ENCODE measurements at regions not wholly inside any gene's neighbourhood (a gene's known extent, or its start where the extent isn't known, plus 50 kb on each side); places are given as distances from the start of the nearest gene placed in this dataset.
"Not testable (repeated sequence)": the region's sequence is repeated elsewhere in the genome, so short reads cannot be mapped to it uniquely, and the experiment has no call there.

DNA sequence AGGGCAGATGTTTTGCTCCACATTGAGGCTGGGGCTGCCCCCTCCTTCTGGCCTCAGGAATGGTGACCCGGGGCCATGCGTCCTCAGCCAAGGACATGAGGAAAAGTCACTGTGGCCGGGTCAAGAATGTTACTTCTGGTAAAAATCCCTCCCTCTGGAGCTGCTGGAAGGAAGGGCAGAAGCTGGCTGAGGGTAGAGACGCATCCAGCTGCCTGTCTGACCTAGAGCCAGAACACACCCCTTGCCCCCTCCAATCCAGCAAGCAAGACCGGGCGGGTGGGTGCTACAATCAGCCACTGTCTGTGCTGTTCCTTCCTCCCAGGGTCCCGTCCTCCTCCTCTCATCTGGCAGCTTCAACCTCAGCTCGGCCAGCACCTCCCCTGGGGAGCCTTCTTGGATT lies 59.0 kb downstream of the PTPRS start:
- H3K4me3 ChIP-seq (IDR thresholded peaks at IDR 0.05; ENCODE audit: insufficient read depth, low read depth, low read length): no peak overlapping the region
- no peaks in the 10 kb centered on the region for H4K20me1 ChIP-seq (ENCODE audit: insufficient read depth)
- H3K27ac ChIP-seq: no peak overlapping the region
- H3K9ac ChIP-seq: no peak overlapping the region
- TF ChIP-seq, protein P1, sequence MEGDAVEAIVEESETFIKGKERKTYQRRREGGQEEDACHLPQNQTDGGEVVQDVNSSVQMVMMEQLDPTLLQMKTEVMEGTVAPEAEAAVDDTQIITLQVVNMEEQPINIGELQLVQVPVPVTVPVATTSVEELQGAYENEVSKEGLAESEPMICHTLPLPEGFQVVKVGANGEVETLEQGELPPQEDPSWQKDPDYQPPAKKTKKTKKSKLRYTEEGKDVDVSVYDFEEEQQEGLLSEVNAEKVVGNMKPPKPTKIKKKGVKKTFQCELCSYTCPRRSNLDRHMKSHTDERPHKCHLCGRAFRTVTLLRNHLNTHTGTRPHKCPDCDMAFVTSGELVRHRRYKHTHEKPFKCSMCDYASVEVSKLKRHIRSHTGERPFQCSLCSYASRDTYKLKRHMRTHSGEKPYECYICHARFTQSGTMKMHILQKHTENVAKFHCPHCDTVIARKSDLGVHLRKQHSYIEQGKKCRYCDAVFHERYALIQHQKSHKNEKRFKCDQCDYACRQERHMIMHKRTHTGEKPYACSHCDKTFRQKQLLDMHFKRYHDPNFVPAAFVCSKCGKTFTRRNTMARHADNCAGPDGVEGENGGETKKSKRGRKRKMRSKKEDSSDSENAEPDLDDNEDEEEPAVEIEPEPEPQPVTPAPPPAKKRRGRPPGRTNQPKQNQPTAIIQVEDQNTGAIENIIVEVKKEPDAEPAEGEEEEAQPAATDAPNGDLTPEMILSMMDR (conservative IDR thresholded peaks at IDR 0.05; ENCODE audit: low read depth, low read length): no peak
- no peaks in the 10 kb centered on the region for H3K79me2 ChIP-seq (ENCODE audit: insufficient read depth, low read depth)
- H3K4me1 ChIP-seq (ENCODE audit: low read depth, poor library complexity, severe bottlenecking): no peaks in the 10 kb centered on the region
- H3K4me2 ChIP-seq: no peak overlapping the region
- peaks cover 51% of the 10 kb centered on the region for H3K27me3 ChIP-seq (ENCODE audit: insufficient read depth, low read depth)
- H2AFZ ChIP-seq (ENCODE audit: low read depth): no peak overlapping the region
- no peaks in the 10 kb centered on the region for H3K36me3 ChIP-seq (ENCODE audit: insufficient read depth)

DNA sequence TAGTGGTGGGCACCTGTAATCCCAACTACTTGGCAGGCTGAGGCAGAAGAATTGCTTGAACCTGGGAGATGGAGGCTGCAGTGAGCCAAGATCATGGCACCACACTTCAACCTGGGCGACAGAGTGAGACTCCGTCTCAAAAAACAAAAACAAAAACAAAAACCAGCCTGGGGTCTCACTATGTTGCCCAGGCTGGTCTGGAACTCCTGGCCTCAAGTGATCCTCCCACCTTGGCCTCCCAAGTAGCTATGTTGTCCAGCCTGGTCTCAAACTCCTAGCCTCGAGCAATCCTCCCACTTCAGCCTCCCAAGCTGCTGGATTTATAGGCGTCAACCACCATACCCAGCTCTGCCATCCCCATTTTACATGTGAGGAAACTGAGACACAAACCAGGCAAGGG lies 64.9 kb downstream of the PTPRS start:
- H4K20me1 ChIP-seq (ENCODE audit: insufficient read depth); H3K4me2 ChIP-seq; H3K9ac ChIP-seq; H3K4me3 ChIP-seq (IDR thresholded peaks at IDR 0.05; ENCODE audit: insufficient read depth, low read depth, low read length); H3K27ac ChIP-seq; H2AFZ ChIP-seq (ENCODE audit: low read depth); H3K36me3 ChIP-seq (ENCODE audit: insufficient read depth); H3K79me2 ChIP-seq (ENCODE audit: insufficient read depth, low read depth); H3K4me1 ChIP-seq (ENCODE audit: low read depth, poor library complexity, severe bottlenecking): not testable (repeated sequence)
- H3K27me3 ChIP-seq (ENCODE audit: insufficient read depth, low read depth): peaks cover 31% of the 10 kb centered on the region; the same call in 1 of the 2 replicates

DNA sequence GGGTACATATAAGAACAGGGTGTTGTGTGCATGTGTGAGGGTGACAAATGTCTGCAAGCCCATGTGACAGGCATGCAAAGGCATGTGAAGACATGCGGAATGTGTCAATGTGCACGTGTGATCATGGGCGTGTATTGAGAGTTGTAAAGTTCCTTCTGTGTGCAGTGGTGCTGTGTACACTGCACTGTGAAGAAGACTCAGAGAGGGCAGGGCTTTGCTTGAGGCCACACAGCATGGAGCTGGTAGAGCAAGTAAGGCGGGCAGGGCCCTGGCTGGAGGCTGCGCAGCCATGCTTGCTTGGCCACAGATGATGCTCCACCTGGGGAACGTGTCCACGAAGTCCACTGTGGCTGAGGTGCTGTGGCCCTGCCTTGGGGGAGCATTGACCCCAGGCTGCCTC lies 66.8 kb downstream of the PTPRS start:
- TF ChIP-seq, protein P1 (conservative IDR thresholded peaks at IDR 0.05; ENCODE audit: low read depth, low read length): no peak
- H3K4me3 ChIP-seq (IDR thresholded peaks at IDR 0.05; ENCODE audit: insufficient read depth, low read depth, low read length): no peak overlapping the region
- H3K4me1 ChIP-seq (ENCODE audit: low read depth, poor library complexity, severe bottlenecking): no peaks in the 10 kb centered on the region
- no peak overlapping the region for H3K27ac ChIP-seq
- no peak overlapping the region for H3K4me2 ChIP-seq
- H3K36me3 ChIP-seq (ENCODE audit: insufficient read depth): no peaks in the 10 kb centered on the region
- no peaks in the 10 kb centered on the region for H4K20me1 ChIP-seq (ENCODE audit: insufficient read depth)
- H3K9ac ChIP-seq: no peak overlapping the region
- H3K27me3 ChIP-seq (ENCODE audit: insufficient read depth, low read depth): peaks cover 24% of the 10 kb centered on the region; the same call in 1 of the 2 replicates
- H2AFZ ChIP-seq (ENCODE audit: low read depth): no peak overlapping the region
- no peaks in the 10 kb centered on the region for H3K79me2 ChIP-seq (ENCODE audit: insufficient read depth, low read depth)

DNA sequence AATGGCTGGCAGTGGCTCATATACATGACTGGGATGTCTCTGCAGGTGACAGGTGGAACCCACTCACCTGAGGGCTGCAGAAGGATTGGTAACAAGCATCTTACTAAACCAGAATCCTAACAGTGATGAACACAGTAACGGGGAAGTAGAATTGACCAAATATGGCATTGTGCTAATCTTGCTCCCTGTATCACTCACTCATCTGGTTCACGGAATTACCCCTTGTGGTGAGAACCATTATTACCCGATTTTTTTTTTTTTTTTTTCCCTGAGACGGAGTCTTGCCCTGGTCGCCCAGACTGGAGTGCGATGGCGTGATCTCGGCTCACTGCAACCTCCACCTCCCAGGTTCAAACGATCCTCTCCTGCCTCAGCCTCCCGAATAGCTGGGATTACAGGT lies 69.5 kb downstream of the PTPRS start:
- Histone ChIP-seq H4K20me1 (ENCODE audit: insufficient read depth) (no peaks in the 10 kb centered on the region), H3K9ac (no peak overlapping the region), H3K79me2 (ENCODE audit: insufficient read depth, low read depth) (no peaks in the 10 kb centered on the region), H3K27ac (no peak overlapping the region), H3K4me2 (no peak overlapping the region), H3K4me1 (ENCODE audit: low read depth, poor library complexity, severe bottlenecking) (no peaks in the 10 kb centered on the region), H3K4me3 (IDR thresholded peaks at IDR 0.05; ENCODE audit: insufficient read depth, low read depth, low read length) (no peak overlapping the region), H3K27me3 (ENCODE audit: insufficient read depth, low read depth) (peaks cover 17% of the 10 kb centered on the region; the same call in 1 of the 2 replicates), H3K36me3 (ENCODE audit: insufficient read depth) (no peaks in the 10 kb centered on the region), H2AFZ (ENCODE audit: low read depth) (no peak overlapping the region)
- TF ChIP-seq, protein P1 (conservative IDR thresholded peaks at IDR 0.05; ENCODE audit: low read depth, low read length): no peak; the same call in 1 of the 2 replicates

GRCh38 chr19:5269926-5270325 lies 70.7 kb downstream of the PTPRS start:
- H3K36me3 ChIP-seq (ENCODE audit: insufficient read depth): no peaks in the 10 kb centered on the region
- no peaks in the 10 kb centered on the region for H4K20me1 ChIP-seq (ENCODE audit: insufficient read depth)
- H2AFZ ChIP-seq (ENCODE audit: low read depth): no peak overlapping the region
- H3K4me3 ChIP-seq (IDR thresholded peaks at IDR 0.05; ENCODE audit: insufficient read depth, low read depth, low read length): no peak overlapping the region
- no peak overlapping the region for H3K9ac ChIP-seq
- H3K4me2 ChIP-seq: no peak overlapping the region
- no peak overlapping the region for H3K27ac ChIP-seq
- TF ChIP-seq, protein P1 (conservative IDR thresholded peaks at IDR 0.05; ENCODE audit: low read depth, low read length): no peak
- no peaks in the 10 kb centered on the region for H3K79me2 ChIP-seq (ENCODE audit: insufficient read depth, low read depth)
- H3K27me3 ChIP-seq (ENCODE audit: insufficient read depth, low read depth): peaks cover 21% of the 10 kb centered on the region; the same call in 1 of the 2 replicates
- no peaks in the 10 kb centered on the region for H3K4me1 ChIP-seq (ENCODE audit: low read depth, poor library complexity, severe bottlenecking)

All from KMS-11 (cell line).